A673 (cell line): ENCODE measurements at regions not wholly inside any gene's neighbourhood (a gene's known extent, or its start where the extent isn't known, plus 50 kb on each side); places are given as distances from the start of the nearest gene placed in this dataset.

Source experiments
- CTCF ChIP-seq: fragments of 300-800, 200-600 bp; sonication (generic); conservative IDR thresholded peaks from 2 replicates; pipeline ENCODE4 v1.5.1; 2017; ENCODE audit warnings: low read depth, mild to moderate bottlenecking, antibody characterized with exemption, low read length, moderate library complexity, mixed read lengths
- EZH2 ChIP-seq: fragments of 200-600 bp; sonication (generic); IDR thresholded peaks from 2 replicates; pipeline ENCODE4 v1.6.1; 2017; ENCODE audit warnings: borderline replicate concordance, low read depth, mild to moderate bottlenecking, mixed read lengths, antibody characterized with exemption, low read length; ENCODE audit not compliant: poor library complexity, severe bottlenecking

- TF ChIP-seq CTCF (no peak), EZH2 (no peak)
Measured at GRCh38 chr3:157857440-157857839, 248.8 kb downstream of the SHOX2 start.
